ENCODE measurements at regions not wholly inside any gene's neighbourhood (a gene's known extent, or its start where the extent isn't known, plus 50 kb on each side); places are given as distances from the start of the nearest gene placed in this dataset.

- peaks cover 2% of the 10 kb centered on the region for H3K27me3 Mint-ChIP-seq (ENCODE audit: unreplicated experiment)
- H3K27ac Mint-ChIP-seq (ENCODE audit: unreplicated experiment): no peak overlapping the region
- no peak overlapping the region for H3K4me3 Mint-ChIP-seq (ENCODE audit: unreplicated experiment)
- no peak for DNase-seq
- peaks cover 7% of the 10 kb centered on the region for H3K4me1 Mint-ChIP-seq (ENCODE audit: low read depth, unreplicated experiment)
- H3K36me3 Mint-ChIP-seq (ENCODE audit: unreplicated experiment): peaks cover 26% of the 10 kb centered on the region
- no peak for TF ChIP-seq CTCF (IDR thresholded peaks at IDR 0.05; ENCODE audit: partially characterized antibody, unreplicated experiment)
- peaks cover 4% of the 10 kb centered on the region for H3K9me3 Mint-ChIP-seq (ENCODE audit: unreplicated experiment)
These were observed 681.1 kb upstream of the AUTS2 start for GRCh38 chr7:68917041-68917651.

GRCh38 chr7:68918621-68919020 lies 679.7 kb upstream of the AUTS2 start:
- peaks cover 4% of the 10 kb centered on the region for H3K9me3 Mint-ChIP-seq (ENCODE audit: unreplicated experiment)
- peaks cover 26% of the 10 kb centered on the region for H3K36me3 Mint-ChIP-seq (ENCODE audit: unreplicated experiment)
- H3K27ac Mint-ChIP-seq (ENCODE audit: unreplicated experiment): no peak overlapping the region
- TF ChIP-seq CTCF (IDR thresholded peaks at IDR 0.05; ENCODE audit: partially characterized antibody, unreplicated experiment): no peak
- no peak for DNase-seq
- H3K4me3 Mint-ChIP-seq (ENCODE audit: unreplicated experiment): no peak overlapping the region
- H3K27me3 Mint-ChIP-seq (ENCODE audit: unreplicated experiment): peaks cover 2% of the 10 kb centered on the region
- H3K4me1 Mint-ChIP-seq (ENCODE audit: low read depth, unreplicated experiment): peaks cover 7% of the 10 kb centered on the region

- DNase-seq: no peak
- Mint-ChIP-seq H3K9me3 (ENCODE audit: unreplicated experiment) (no peaks in the 10 kb centered on the region), H3K4me1 (ENCODE audit: low read depth, unreplicated experiment) (no peaks in the 10 kb centered on the region), H3K27me3 (ENCODE audit: unreplicated experiment) (no peaks in the 10 kb centered on the region), H3K4me3 (ENCODE audit: unreplicated experiment) (no peak overlapping the region), H3K36me3 (ENCODE audit: unreplicated experiment) (peaks cover 12% of the 10 kb centered on the region), H3K27ac (ENCODE audit: unreplicated experiment) (no peak overlapping the region)
- no peak for TF ChIP-seq CTCF (IDR thresholded peaks at IDR 0.05; ENCODE audit: partially characterized antibody, unreplicated experiment)
These were observed 675.4 kb upstream of the AUTS2 start for GRCh38 chr7:68922850-68923249.

GRCh38 chr7:68925241-68925640 lies 673.0 kb upstream of the AUTS2 start:
- no peaks in the 10 kb centered on the region for H3K9me3 Mint-ChIP-seq (ENCODE audit: unreplicated experiment)
- no peaks in the 10 kb centered on the region for H3K4me1 Mint-ChIP-seq (ENCODE audit: low read depth, unreplicated experiment)
- peaks cover 9% of the 10 kb centered on the region for H3K36me3 Mint-ChIP-seq (ENCODE audit: unreplicated experiment)
- H3K4me3 Mint-ChIP-seq (ENCODE audit: unreplicated experiment): no peak overlapping the region
- TF ChIP-seq CTCF (IDR thresholded peaks at IDR 0.05; ENCODE audit: partially characterized antibody, unreplicated experiment): no peak
- no peak overlapping the region for H3K27ac Mint-ChIP-seq (ENCODE audit: unreplicated experiment)
- H3K27me3 Mint-ChIP-seq (ENCODE audit: unreplicated experiment): peaks cover 3% of the 10 kb centered on the region
- no peak for DNase-seq

GRCh38 chr7:68929781-68930261 lies 668.5 kb upstream of the AUTS2 start:
- DNase-seq: no peak
- no peak overlapping the region for H3K27ac Mint-ChIP-seq (ENCODE audit: unreplicated experiment)
- no peak for TF ChIP-seq CTCF (IDR thresholded peaks at IDR 0.05; ENCODE audit: partially characterized antibody, unreplicated experiment)

More at GRCh38 chr7:68929781-68930261, 668.5 kb upstream of the AUTS2 start:
- peaks cover 3% of the 10 kb centered on the region for H3K27me3 Mint-ChIP-seq (ENCODE audit: unreplicated experiment)
- no peaks in the 10 kb centered on the region for H3K4me1 Mint-ChIP-seq (ENCODE audit: low read depth, unreplicated experiment)
- H3K36me3 Mint-ChIP-seq (ENCODE audit: unreplicated experiment): no peaks in the 10 kb centered on the region
- H3K4me3 Mint-ChIP-seq (ENCODE audit: unreplicated experiment): no peak overlapping the region
- no peaks in the 10 kb centered on the region for H3K9me3 Mint-ChIP-seq (ENCODE audit: unreplicated experiment)
